ENCODE measurements at regions not wholly inside any gene's neighbourhood (a gene's known extent, or its start where the extent isn't known, plus 50 kb on each side); places are given as distances from the start of the nearest gene placed in this dataset.
"Not testable (repeated sequence)": the region's sequence is repeated elsewhere in the genome, so short reads cannot be mapped to it uniquely, and the experiment has no call there.

GRCh38 chr4:1572521-1572920 is 111.6 kb downstream of the FAM53A start:
- DNase-seq = no peak

GRCh38 chr4:1572010-1572385 is 112.1 kb downstream of the FAM53A start:
- DNase-seq = no peak

GRCh38 chr4:1571165-1572009 is 112.7 kb downstream of the FAM53A start:
- no peak for DNase-seq

GRCh38 chr4:1570291-1571164 is 113.6 kb downstream of the FAM53A start:
- DNase-seq = no peak

GRCh38 chr4:1569461-1570151 is 114.5 kb downstream of the FAM53A start:
- DNase-seq = no peak

- no peak for DNase-seq
These were observed 115.2 kb downstream of the FAM53A start for GRCh38 chr4:1568855-1569460.

GRCh38 chr4:1567808-1568581 is 116.1 kb downstream of the FAM53A start:
- DNase-seq = no peak

GRCh38 chr4:1567519-1567807 is 116.7 kb downstream of the FAM53A start:
- DNase-seq = no peak

- no peak for DNase-seq
These were observed 117.1 kb downstream of the FAM53A start for GRCh38 chr4:1566838-1567518.

GRCh38 chr4:1566301-1566837 is 117.7 kb downstream of the FAM53A start:
- not testable (repeated sequence) for DNase-seq

- no peak for DNase-seq
These were observed 118.4 kb downstream of the FAM53A start for GRCh38 chr4:1565598-1566295.

GRCh38 chr4:1564535-1565375 is 119.4 kb downstream of the FAM53A start:
- no peak for DNase-seq

- no peak for DNase-seq
These were observed 120.2 kb downstream of the FAM53A start for GRCh38 chr4:1563768-1564485.

- no peak for DNase-seq
These were observed 120.9 kb downstream of the FAM53A start for GRCh38 chr4:1563241-1563640.

- DNase-seq = no peak
These were observed 121.3 kb downstream of the FAM53A start for GRCh38 chr4:1562771-1563170.

GRCh38 chr4:1562371-1562770 is 121.7 kb downstream of the FAM53A start:
- no peak for DNase-seq

- no peak for DNase-seq
These were observed 122.7 kb downstream of the FAM53A start for GRCh38 chr4:1561286-1561990.

GRCh38 chr4:1559896-1560650 is 124.0 kb downstream of the FAM53A start:
- DNase-seq = no peak
